OCI-LY3 (cell line): ENCODE measurements at regions not wholly inside any gene's neighbourhood (a gene's known extent, or its start where the extent isn't known, plus 50 kb on each side); places are given as distances from the start of the nearest gene placed in this dataset.

Source experiments
- H2AFZ ChIP-seq: fragments of 200-600, 300-600 bp; shearing (Covaris generic); 2 replicates; pipeline ENCODE4 v1.6.0; 2014; ENCODE audit warnings: antibody characterized with exemption, low read depth, low read length
- H3K27ac ChIP-seq: fragments of 200-600, 300-600 bp; sonication (generic); 2 replicates; pipeline ENCODE4 v1.5.1; 2014; ENCODE audit warnings: mild to moderate bottlenecking, low read length, moderate library complexity, mixed read lengths
- H3K27me3 ChIP-seq: fragments of 200-600, 300-600 bp; sonication (generic); 2 replicates; pipeline ENCODE4 v1.6.1; 2014; ENCODE audit warnings: low read depth, low read length, mixed read lengths
- H3K36me3 ChIP-seq: fragments of 200-600, 300-600 bp; sonication (generic); replicated peaks from 2 replicates; pipeline ENCODE3; 2014; ENCODE audit warnings: low read depth, low read length, mixed read lengths
- H3K4me1 ChIP-seq: fragments of 300-600, 200-600 bp; sonication (generic); 2 replicates; pipeline ENCODE4 v1.6.1; 2014; ENCODE audit warnings: low read length, mixed read lengths
- H3K4me2 ChIP-seq: fragments of 200-600, 300-600 bp; sonication (generic); 2 replicates; pipeline ENCODE4 v1.6.1; 2014; ENCODE audit warnings: low read length, mixed read lengths
- H3K4me3 ChIP-seq: fragments of 300-600, 200-600 bp; sonication (generic); 2 replicates; pipeline ENCODE4 v1.5.1; 2014; ENCODE audit warnings: antibody characterized with exemption, mild to moderate bottlenecking, low read length, moderate library complexity
- H3K79me2 ChIP-seq: fragments of 300-600, 200-600 bp; shearing (Covaris generic); 2 replicates; pipeline ENCODE4 v1.6.1; 2014; ENCODE audit warnings: mild to moderate bottlenecking, low read length, mixed read lengths
- H3K9ac ChIP-seq: fragments of 300-600, 200-600 bp; shearing (Covaris generic); 2 replicates; pipeline ENCODE4 v1.6.0; 2014; ENCODE audit warnings: mild to moderate bottlenecking, low read length, moderate library complexity
- H3K9me3 ChIP-seq: fragments of 200-600, 300-600 bp; shearing (Covaris generic); 2 replicates; pipeline ENCODE4 v1.6.1; 2014; ENCODE audit warnings: low read length, mixed read lengths; ENCODE audit not compliant: insufficient read depth
- H4K20me1 ChIP-seq: fragments of 200-600, 300-600 bp; sonication (generic); 2 replicates; pipeline ENCODE4 v1.6.1; 2016; ENCODE audit warnings: low read length, mixed read lengths; ENCODE audit not compliant: insufficient read depth
- CTCF ChIP-seq: fragments of 200-600, 300-600 bp; sonication (generic); IDR thresholded peaks from 2 replicates; pipeline ENCODE4 v1.5.1; 2014; ENCODE audit warnings: antibody characterized with exemption, low read length, low read depth
- EZH2phosphoT487 ChIP-seq: fragments of 200-600 bp; shearing (Covaris generic); IDR thresholded peaks from 2 replicates; pipeline ENCODE4 v1.6.1; 2018; ENCODE audit warnings: antibody characterized with exemption, mixed run types, low read depth

- H2AFZ ChIP-seq: no peak overlapping the region
- H3K4me2 ChIP-seq: no peak overlapping the region
- no peak for TF ChIP-seq CTCF
- TF ChIP-seq EZH2phosphoT487: no peak
Observed at GRCh38 chr5:165290535-165290934, 1785.1 kb downstream of the MAT2B start.

GRCh38 chr5:165296401-165297130 lies 1791.1 kb downstream of the MAT2B start:
- no peaks in the 10 kb centered on the region for H4K20me1 ChIP-seq

More at GRCh38 chr5:165290535-165290934, 1785.1 kb downstream of the MAT2B start:
- Histone ChIP-seq H3K4me1 (no peaks in the 10 kb centered on the region), H3K27me3 (no peaks in the 10 kb centered on the region), H3K9me3 (no peaks in the 10 kb centered on the region), H3K9ac (no peak overlapping the region), H3K36me3 (no peaks in the 10 kb centered on the region), H4K20me1 (no peaks in the 10 kb centered on the region), H3K79me2 (no peaks in the 10 kb centered on the region), H3K4me3 (no peak overlapping the region), H3K27ac (no peak overlapping the region)

GRCh38 chr5:165304193-165304827 lies 1798.9 kb downstream of the MAT2B start:
- H2AFZ ChIP-seq: no peak overlapping the region
- H3K9me3 ChIP-seq: no peaks in the 10 kb centered on the region

More at GRCh38 chr5:165296401-165297130, 1791.1 kb downstream of the MAT2B start:
- Histone ChIP-seq H3K4me3 (no peak overlapping the region), H3K36me3 (no peaks in the 10 kb centered on the region), H2AFZ (no peak overlapping the region), H3K27ac (no peak overlapping the region), H3K9ac (no peak overlapping the region), H3K27me3 (no peaks in the 10 kb centered on the region), H3K4me2 (no peak overlapping the region), H3K79me2 (no peaks in the 10 kb centered on the region), H3K4me1 (no peaks in the 10 kb centered on the region), H3K9me3 (no peaks in the 10 kb centered on the region)
- TF ChIP-seq EZH2phosphoT487 (no peak), CTCF (no peak)

More at GRCh38 chr5:165304193-165304827, 1798.9 kb downstream of the MAT2B start:
- no peak overlapping the region for H3K4me3 ChIP-seq
- H3K79me2 ChIP-seq: no peaks in the 10 kb centered on the region
- no peaks in the 10 kb centered on the region for H4K20me1 ChIP-seq
- H3K36me3 ChIP-seq: no peaks in the 10 kb centered on the region
- no peak overlapping the region for H3K27ac ChIP-seq
- no peaks in the 10 kb centered on the region for H3K4me1 ChIP-seq
- H3K27me3 ChIP-seq: no peaks in the 10 kb centered on the region
- TF ChIP-seq EZH2phosphoT487 (no peak), CTCF (no peak)
- no peak overlapping the region for H3K4me2 ChIP-seq
- no peak overlapping the region for H3K9ac ChIP-seq
